Activated T-cell treated with anti-CD3 and anti-CD28 coated beads, Interleukin-2, amount 50 U/mL, for 4 hours (primary cell): ENCODE measurements at regions not wholly inside any gene's neighbourhood (a gene's known extent, or its start where the extent isn't known, plus 50 kb on each side); places are given as distances from the start of the nearest gene placed in this dataset.
"Not testable (repeated sequence)": the region's sequence is repeated elsewhere in the genome, so short reads cannot be mapped to it uniquely, and the experiment has no call there.

ENCODE experiments used
- ATAC-seq, 2 donors: fragments of 200-7000 bp; cut with Tn5 transposase; one replicate each; pipeline ENCODE4 v1.10.0; 2021
- DNase-seq: peaks from one replicate; pipeline ENCODE4 v3.0.0-alpha.2; 2020
- H3K27me3 Mint-ChIP-seq: one replicate; pipeline ENCODE4 v1.8.0; 2021; ENCODE audit warnings: low read depth, mixed read lengths
- H3K36me3 Mint-ChIP-seq: one replicate; pipeline ENCODE4 v1.8.0; 2022; ENCODE audit warnings: mixed read lengths; ENCODE audit not compliant: insufficient read depth
- H3K4me1 Mint-ChIP-seq: one replicate; pipeline ENCODE4 v1.8.0; 2021; ENCODE audit warnings: low read depth, mixed read lengths
- H3K4me3 Mint-ChIP-seq: one replicate; pipeline ENCODE4 v1.8.0; 2021; ENCODE audit warnings: mild to moderate bottlenecking, moderate library complexity, mixed read lengths
- H3K9me3 Mint-ChIP-seq: one replicate; pipeline ENCODE4 v1.8.0; 2021; ENCODE audit warnings: mixed read lengths

- no peaks in the 10 kb centered on the region for H3K4me1 Mint-ChIP-seq
- H3K27me3 Mint-ChIP-seq, result peaks cover 10% of the 10 kb centered on the region
- DNase-seq (no peak), ATAC-seq (no peak)
- H3K9me3 Mint-ChIP-seq, result no peaks in the 10 kb centered on the region
- H3K4me3 Mint-ChIP-seq, result no peak overlapping the region
- H3K36me3 Mint-ChIP-seq, result no peaks in the 10 kb centered on the region
Measured at GRCh38 chr2:219739066-219739465, 111.6 kb downstream of the SLC4A3 start.

GRCh38 chr2:219739866-219740440, 112.5 kb downstream of the SLC4A3 start:
- DNase-seq (no peak), ATAC-seq (no peak)
- Mint-ChIP-seq H3K36me3 (no peaks in the 10 kb centered on the region), H3K27me3 (peaks cover 10% of the 10 kb centered on the region), H3K4me1 (no peaks in the 10 kb centered on the region), H3K9me3 (no peaks in the 10 kb centered on the region), H3K4me3 (no peak overlapping the region)

- no peak overlapping the region for H3K4me3 Mint-ChIP-seq
- no peaks in the 10 kb centered on the region for H3K4me1 Mint-ChIP-seq
- no peaks in the 10 kb centered on the region for H3K9me3 Mint-ChIP-seq
- H3K27me3 Mint-ChIP-seq, result peaks cover under 1% of the 10 kb centered on the region
- no peaks in the 10 kb centered on the region for H3K36me3 Mint-ChIP-seq
- ATAC-seq (no peak), DNase-seq (no peak)
Measured at GRCh38 chr2:219743548-219743947, 116.1 kb downstream of the SLC4A3 start.

DNA sequence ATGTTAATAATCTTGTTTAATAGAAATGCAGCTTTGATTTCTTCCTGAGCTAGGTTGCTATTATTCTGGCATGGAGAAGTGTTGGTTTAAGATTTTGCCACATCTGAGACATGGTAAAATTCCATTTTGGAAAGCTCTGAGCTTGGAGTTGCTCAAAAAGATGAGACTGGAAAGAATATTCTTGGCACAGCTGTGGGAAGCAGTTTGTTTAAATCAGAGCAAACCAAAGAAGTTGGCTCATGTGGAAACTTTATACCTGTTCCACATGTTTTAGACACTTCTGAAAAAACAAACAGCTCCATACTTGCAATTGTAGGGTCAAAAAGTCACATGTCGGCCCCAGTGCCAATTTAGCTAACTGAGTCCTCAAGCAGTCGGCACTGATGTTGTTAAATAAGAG, 116.6 kb downstream of the SLC4A3 start:
- no peak overlapping the region for H3K4me3 Mint-ChIP-seq
- H3K36me3 Mint-ChIP-seq, result no peaks in the 10 kb centered on the region
- H3K9me3 Mint-ChIP-seq, result no peaks in the 10 kb centered on the region
- DNase-seq (no peak), ATAC-seq (no peak)
- peaks cover 2% of the 10 kb centered on the region for H3K27me3 Mint-ChIP-seq
- H3K4me1 Mint-ChIP-seq, result no peaks in the 10 kb centered on the region

DNA sequence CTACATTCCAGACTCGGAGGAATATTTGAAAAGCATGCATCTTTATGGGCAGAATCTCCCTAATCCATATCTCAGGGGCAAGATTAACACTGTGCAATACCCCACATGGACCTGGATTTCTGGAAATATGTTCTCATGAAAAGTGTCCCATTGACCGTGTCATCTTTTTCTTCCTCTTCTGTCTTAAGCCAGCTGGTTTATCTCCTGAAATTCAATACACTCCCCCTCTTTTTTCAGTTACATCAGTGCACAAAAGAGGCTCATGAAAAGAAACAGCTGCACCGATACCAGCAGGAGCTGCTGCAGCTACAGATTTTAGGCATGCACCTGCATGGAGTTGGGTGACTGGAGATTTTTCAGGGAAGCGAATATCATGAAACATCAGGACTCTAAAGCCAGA, 117.2 kb downstream of the SLC4A3 start:
- H3K27me3 Mint-ChIP-seq, result peaks cover 2% of the 10 kb centered on the region
- ATAC-seq, result no peak
- no peak for DNase-seq
- H3K36me3 Mint-ChIP-seq, result no peaks in the 10 kb centered on the region
- H3K4me3 Mint-ChIP-seq, result no peak overlapping the region
- no peaks in the 10 kb centered on the region for H3K4me1 Mint-ChIP-seq
- no peaks in the 10 kb centered on the region for H3K9me3 Mint-ChIP-seq

DNA sequence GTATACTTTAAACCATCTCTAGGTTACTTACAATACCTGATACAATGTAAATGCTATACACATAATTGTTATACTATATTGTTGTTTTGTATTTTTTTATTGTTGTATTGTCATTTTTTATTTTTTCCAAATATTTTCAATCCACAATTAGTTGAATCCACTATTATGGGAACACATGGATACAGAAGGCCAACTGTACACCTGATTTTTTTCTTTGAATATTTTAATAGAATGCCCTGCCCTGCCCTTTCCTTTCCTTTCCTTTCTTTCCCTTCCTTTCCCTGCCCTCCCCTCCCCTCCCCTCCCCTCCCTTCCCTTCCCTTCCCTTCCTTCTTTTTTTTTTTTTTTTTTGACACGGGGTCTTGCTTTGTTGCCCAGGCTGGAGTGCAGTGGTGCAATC, 120.2 kb downstream of the SLC4A3 start:
- peaks cover 2% of the 10 kb centered on the region for H3K27me3 Mint-ChIP-seq
- H3K4me1 Mint-ChIP-seq, result no peaks in the 10 kb centered on the region
- H3K9me3 Mint-ChIP-seq, result peaks cover 4% of the 10 kb centered on the region
- H3K4me3 Mint-ChIP-seq, result no peak overlapping the region
- no peaks in the 10 kb centered on the region for H3K36me3 Mint-ChIP-seq
- DNase-seq, result no peak
- ATAC-seq, result no peak

- Mint-ChIP-seq H3K4me1 (no peaks in the 10 kb centered on the region), H3K27me3 (peaks cover 2% of the 10 kb centered on the region), H3K4me3 (no peak overlapping the region), H3K36me3 (no peaks in the 10 kb centered on the region), H3K9me3 (peaks cover 4% of the 10 kb centered on the region)
- DNase-seq (no peak), ATAC-seq (no peak)
Measured at GRCh38 chr2:219748671-219749570, 121.5 kb downstream of the SLC4A3 start.

DNA sequence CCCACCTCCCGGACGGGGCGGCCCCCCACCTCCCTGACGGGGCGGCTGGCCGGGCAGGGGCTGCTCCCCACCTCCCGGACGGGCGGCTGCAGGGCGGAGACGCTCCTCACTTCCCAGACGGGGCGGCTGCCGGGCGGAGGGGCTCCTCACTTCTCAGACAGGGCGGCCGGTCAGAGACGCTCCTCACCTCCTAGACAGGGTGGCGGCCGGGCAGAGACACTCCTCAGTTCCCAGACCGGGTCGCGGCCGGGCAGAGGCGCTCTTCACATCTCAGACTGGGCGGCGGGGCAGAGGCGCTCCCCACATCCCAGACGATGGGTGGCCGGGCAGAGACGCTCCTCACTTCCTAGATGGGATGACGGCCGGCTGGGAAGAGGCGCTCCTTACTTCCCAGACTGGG, 123.7 kb downstream of the SLC4A3 start:
- H3K9me3 Mint-ChIP-seq, ATAC-seq, H3K27me3 Mint-ChIP-seq, H3K4me1 Mint-ChIP-seq, DNase-seq, H3K4me3 Mint-ChIP-seq, H3K36me3 Mint-ChIP-seq: not testable (repeated sequence)

- DNase-seq, result no peak
- Mint-ChIP-seq H3K4me3 (no peak overlapping the region), H3K4me1 (no peaks in the 10 kb centered on the region), H3K9me3 (peaks cover 4% of the 10 kb centered on the region), H3K36me3 (no peaks in the 10 kb centered on the region), H3K27me3 (peaks cover 2% of the 10 kb centered on the region)
- ATAC-seq, result no peak
Measured at GRCh38 chr2:219752726-219753125, 125.3 kb downstream of the SLC4A3 start.

DNA sequence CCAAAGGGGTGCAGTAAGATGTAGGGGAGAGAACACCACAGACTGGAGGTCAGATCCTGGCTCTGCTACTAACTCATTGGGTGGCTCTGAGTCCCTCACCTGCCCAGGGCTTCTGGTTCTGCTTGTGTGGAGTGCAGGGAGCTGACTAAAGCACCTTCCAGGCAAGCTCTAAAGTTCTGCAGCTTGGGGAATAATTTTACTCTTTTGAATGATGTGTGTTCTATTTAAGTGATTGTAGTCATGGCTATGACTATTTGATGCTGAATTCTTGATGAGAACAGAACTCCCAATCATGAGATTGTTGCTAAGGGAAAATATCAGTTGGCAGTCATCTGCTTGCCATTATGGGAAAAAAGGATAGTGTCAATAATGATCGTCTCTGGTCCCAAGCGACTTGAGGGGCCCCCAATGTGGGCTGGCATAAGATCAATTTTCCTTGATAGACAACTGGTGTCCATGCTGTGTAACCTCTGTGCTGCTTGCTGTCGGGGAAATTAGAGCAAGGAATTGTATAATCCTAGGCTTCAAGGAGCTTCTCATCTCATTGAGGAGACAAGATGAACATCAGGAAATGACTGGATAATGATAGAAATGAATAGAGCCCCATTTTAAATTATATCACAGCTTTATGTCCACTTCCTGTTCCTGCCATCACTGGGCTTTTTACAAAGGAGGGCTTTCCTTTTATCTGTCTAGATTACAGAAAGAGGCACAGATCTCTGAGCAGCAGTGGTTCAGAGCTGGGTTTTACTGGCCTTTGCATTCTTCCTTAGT, 131.7 kb downstream of the SLC4A3 start:
- Mint-ChIP-seq H3K4me1 (no peaks in the 10 kb centered on the region), H3K36me3 (no peaks in the 10 kb centered on the region), H3K9me3 (no peaks in the 10 kb centered on the region), H3K27me3 (peaks cover 3% of the 10 kb centered on the region), H3K4me3 (no peak overlapping the region)
- ATAC-seq, result no peak
- DNase-seq, result no peak

DNA sequence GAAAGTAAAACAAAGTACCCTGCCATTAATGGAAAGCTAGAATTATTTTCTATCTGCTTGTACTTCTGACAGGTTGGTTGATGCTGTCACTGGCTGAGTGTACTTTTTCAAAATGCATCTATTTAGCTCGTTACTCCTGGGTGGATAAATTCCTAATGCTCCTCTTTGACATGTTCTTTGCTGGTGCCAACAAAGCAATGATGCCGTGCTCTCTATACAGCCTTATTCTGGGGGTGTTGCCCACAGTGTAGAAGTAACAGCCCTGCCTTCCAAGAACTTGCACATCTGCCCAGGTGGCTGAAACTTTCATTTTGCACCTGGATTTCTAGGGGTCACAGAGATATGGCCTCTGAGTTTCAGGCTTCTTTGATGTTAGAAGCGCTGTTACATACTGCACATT, 132.4 kb downstream of the SLC4A3 start:
- H3K4me3 Mint-ChIP-seq, result no peak overlapping the region
- ATAC-seq, result no peak
- H3K27me3 Mint-ChIP-seq, result peaks cover 3% of the 10 kb centered on the region
- no peaks in the 10 kb centered on the region for H3K9me3 Mint-ChIP-seq
- H3K36me3 Mint-ChIP-seq, result no peaks in the 10 kb centered on the region
- no peak for DNase-seq
- H3K4me1 Mint-ChIP-seq, result no peaks in the 10 kb centered on the region

GRCh38 chr2:219765231-219765911, 137.9 kb downstream of the SLC4A3 start:
- Mint-ChIP-seq H3K4me3 (no peak overlapping the region), H3K27me3 (peaks cover 6% of the 10 kb centered on the region), H3K4me1 (no peaks in the 10 kb centered on the region), H3K9me3 (peaks cover 3% of the 10 kb centered on the region), H3K36me3 (no peaks in the 10 kb centered on the region)
- DNase-seq (no peak), ATAC-seq (no peak)

GRCh38 chr2:219766658-219767057, 139.2 kb downstream of the SLC4A3 start:
- Mint-ChIP-seq H3K27me3 (peaks cover 4% of the 10 kb centered on the region), H3K4me1 (no peaks in the 10 kb centered on the region), H3K4me3 (no peak overlapping the region), H3K36me3 (no peaks in the 10 kb centered on the region), H3K9me3 (peaks cover 3% of the 10 kb centered on the region)
- DNase-seq (no peak), ATAC-seq (no peak)
